A673 (cell line): ENCODE measurements at regions not wholly inside any gene's neighbourhood (a gene's known extent, or its start where the extent isn't known, plus 50 kb on each side); places are given as distances from the start of the nearest gene placed in this dataset.

Experiments used
- CTCF ChIP-seq: fragments of 300-800, 200-600 bp; sonication (generic); conservative IDR thresholded peaks from 2 replicates; pipeline ENCODE4 v1.5.1; 2017; ENCODE audit warnings: low read depth, mild to moderate bottlenecking, antibody characterized with exemption, low read length, moderate library complexity, mixed read lengths
- EZH2 ChIP-seq: fragments of 200-600 bp; sonication (generic); IDR thresholded peaks from 2 replicates; pipeline ENCODE4 v1.6.1; 2017; ENCODE audit warnings: borderline replicate concordance, low read depth, mild to moderate bottlenecking, mixed read lengths, antibody characterized with exemption, low read length; ENCODE audit not compliant: poor library complexity, severe bottlenecking

- TF ChIP-seq CTCF (no peak), EZH2 (no peak)
Observed at GRCh38 chr7:20846791-20847190, 60.1 kb upstream of the SP8 start.
